NCI-H345 treated with DMSO at 0.1 percent for 48 hours (cell line): ENCODE measurements at regions not wholly inside any gene's neighbourhood (a gene's known extent, or its start where the extent isn't known, plus 50 kb on each side); places are given as distances from the start of the nearest gene placed in this dataset.
"Not testable (repeated sequence)": the region's sequence is repeated elsewhere in the genome, so short reads cannot be mapped to it uniquely, and the experiment has no call there.

Source experiments
- DNase-seq: peaks from one replicate; lab custom pipeline; 2025; ENCODE audit not compliant: unreplicated experiment; lab: John Stamatoyannopoulos, UW

DNA sequence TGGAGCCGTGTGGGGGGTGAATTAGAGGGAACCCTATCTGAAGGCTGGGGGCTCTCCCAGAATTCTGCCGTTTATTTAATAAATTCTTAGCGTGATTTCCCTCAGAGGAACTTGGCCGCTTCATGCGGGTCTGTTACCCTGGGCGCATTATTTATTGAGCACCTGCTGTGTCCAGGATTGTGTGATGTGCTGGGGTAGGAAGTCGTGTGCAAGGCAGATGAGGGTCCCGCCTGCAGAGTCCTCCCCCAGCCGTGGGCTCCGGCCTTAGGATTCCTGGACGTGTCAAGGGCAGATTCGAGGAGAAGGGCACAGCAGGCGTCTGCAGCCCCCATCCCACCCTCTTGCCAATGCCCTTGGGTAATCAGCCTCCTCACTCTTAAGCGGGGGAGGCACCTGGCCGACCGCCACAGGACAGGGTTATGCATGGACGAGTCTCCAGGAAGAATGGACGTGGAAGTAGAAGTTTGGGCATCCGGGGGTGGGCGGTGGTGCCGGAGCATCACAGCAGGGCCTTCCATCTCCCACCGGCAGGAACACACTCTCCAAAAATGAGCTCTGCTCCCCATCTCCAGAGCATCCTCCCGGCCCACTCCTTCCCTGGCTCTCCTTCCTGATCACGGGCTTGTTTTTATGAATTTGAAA lies 233.3 kb upstream of the C1orf174 start:
- DNase-seq = no peak

DNA sequence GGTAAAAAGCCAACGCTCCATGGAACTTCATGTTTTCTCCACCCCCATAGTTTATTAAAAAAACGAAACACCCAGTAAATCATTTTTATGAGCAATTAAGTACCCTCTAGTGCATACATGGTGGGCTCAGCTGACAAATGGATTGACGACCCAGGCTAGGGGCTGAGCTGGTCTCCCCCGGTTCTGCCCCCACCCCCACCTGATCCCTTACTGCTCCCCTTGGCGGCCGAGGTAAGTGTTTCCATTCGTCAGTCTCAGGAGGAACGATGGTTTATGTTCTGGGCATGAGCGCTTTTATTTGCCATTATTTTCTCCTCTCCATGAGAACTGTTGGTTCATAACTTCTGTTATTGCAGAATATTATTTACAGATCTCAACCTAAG lies 233.9 kb upstream of the C1orf174 start:
- DNase-seq = no peak

DNA sequence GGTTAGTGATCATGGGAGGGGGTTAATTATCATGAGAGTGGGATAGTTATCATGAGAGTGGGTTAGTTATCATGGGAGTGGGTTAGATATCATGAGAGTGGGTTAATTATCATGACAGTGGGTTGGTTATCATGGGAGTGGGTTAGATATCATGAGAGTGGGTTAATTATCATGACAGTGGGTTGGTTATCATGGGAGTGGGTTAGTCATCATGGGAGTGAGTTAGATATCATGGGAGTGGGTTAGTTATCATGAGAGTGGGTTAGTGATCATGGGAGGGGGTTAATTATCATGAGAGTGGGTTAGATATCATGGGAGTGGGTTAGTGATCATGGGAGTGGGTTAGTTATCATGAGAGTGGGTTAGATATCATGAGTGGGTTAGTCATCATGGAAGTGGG lies 235.8 kb upstream of the C1orf174 start:
- DNase-seq = not testable (repeated sequence)

DNA sequence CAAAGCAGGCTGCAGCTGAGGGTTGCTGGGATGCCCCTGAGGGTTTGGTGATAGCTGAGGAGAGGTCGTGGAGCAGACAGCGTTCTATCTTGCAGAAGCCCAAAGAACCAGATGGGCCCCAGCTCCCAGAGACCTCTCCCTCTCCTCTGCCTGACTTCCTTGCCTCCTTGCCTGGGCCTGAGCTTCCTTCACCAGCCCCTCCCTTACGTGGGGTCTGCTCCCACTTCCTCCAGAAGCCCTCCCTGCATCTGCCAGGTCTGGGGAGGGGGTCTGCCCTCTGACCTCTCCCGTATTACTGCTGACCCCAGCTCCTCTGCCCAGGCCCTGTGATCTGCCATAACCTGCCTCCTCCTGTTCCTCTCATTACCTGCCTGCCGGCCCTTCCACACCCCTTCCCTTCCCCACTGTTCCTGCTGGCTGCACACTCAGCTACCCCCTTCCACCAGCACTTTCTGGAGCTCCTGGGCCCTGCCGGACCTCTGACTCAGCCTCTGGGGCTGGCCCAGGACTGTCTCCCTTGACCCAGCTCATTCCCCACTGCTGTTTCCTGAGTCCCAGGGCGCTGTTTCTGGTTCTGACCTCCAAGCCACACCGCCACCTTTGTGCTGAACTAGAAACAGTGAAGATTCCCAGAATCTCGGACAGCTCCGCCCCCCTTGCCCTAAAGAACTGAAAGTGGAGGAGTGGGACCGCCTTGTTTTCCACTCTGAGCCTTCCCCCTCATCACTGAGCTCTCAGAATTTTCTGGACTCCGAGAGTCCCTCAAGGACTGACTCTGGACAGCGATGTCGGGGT lies 237.7 kb upstream of the C1orf174 start:
- DNase-seq = no peak

DNA sequence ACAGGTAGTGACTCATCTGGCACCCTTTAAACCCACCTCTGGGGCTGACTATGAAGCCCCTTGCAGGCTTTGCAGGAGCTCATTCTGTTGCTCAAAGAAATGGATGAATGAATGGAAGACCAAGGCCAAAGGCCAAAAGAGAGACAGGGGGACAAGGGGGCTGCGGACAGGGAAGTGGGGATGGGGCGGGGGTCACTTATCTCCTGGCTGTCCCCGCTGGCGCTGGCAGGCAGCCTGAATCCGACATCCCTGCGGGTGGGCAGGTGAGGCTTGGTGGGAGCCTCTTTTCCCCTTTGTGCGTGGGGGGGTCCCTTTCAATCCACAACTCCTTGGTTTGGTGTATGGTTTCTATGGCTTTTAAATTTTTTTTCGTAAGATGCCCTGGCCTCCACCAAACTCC lies 239.6 kb upstream of the C1orf174 start:
- DNase-seq = no peak

DNA sequence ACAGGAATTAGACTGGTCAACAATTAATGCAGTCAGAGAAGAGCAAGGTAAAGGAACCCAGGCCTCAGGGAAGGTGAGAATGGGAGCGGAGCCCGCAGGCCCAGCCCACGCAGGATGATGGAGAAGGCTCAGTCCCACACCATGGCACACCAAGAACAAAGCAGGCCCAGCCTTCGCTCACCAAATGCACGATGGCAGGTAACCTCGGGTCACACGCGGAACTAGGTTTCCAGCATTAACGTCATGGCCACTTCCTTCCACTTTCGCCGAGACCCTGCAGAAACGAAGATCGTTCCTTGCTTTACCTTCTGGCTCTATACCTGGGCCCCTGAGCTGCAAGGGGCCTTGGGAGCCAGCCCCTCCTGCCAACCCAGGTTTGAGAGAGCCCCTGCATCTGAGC lies 240.2 kb upstream of the C1orf174 start:
- no peak for DNase-seq

DNA sequence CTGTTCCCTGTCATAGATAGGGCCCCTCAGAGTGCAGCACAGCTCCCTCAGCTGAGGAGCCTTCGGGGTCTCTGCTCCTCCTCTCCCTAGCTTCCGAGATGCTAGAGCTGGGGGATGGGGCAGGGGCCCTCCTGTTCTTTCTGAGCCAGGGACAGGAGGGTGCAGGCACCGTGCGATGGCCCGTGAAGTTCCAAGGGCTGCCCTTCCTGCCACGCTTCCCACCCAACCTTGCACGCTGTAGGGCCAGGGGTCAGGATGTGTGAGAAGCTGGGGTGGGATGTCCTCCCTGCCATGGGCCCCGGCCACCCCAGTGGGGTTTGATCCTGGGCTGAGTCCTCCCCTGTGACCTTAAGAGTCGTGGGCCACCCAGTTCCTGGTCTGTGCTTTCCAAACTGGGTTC lies 240.7 kb upstream of the C1orf174 start:
- no peak for DNase-seq

DNA sequence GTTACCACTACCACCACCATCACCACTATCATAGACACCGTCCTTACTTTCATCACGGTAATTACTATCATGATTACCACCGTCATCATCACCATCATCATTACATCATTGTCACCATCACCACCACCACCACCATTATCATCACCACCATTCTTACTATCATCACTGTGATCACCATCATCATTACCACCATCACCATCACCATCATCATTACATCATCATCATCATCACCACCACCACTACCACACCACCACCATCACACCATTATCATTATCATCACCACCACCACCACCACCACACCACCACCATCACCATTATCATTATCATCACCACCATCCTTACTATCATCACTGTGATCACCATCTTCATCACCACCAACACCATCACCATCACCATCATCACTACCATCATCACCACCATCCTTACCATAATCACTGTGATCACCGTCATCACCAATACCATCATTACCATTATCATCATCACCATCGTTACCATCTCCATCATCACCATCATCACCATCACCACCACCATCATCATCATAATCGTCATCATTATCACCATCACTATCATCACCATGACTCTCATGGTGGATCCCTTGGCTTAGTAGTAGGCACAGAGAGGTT lies 244.4 kb upstream of the C1orf174 start:
- no peak for DNase-seq

DNA sequence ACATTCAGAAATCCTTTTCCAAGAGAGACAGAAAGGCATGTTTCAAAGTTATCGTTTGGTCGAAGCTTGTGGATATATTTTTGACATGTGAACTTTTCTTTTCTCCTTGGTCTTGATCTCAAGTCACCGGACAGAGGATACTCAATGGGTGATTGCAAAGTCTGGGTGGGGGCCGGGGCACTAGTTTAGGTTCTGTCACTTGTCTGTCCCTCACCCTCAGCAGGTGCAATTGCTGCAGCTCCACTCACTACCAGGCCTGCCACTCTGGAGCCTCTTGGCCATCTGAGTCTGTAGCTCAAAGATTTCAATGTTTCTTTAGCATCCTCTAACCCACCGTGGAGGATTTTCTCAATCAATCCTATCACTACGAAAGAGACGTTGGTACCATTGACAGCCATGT lies 246.0 kb upstream of the C1orf174 start:
- no peak for DNase-seq

DNA sequence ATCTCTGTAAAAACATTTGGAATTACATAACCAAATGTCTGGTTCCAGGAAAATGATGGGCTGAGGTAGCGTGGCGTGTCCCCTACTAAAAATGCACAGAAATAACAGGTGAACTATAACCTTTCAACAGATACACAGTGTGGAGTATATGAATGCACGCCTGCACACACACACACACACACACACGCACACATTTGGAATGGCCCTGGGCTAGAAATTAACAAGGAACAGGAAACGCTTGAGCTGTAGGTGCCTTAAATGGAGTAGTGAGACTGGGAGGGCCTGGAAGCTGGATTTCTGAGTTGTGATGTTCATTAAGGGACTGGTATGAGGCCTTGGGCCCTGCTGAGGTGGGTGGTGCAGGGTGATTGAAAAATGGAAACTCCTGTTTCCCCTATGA lies 246.5 kb upstream of the C1orf174 start:
- DNase-seq = no peak

DNA sequence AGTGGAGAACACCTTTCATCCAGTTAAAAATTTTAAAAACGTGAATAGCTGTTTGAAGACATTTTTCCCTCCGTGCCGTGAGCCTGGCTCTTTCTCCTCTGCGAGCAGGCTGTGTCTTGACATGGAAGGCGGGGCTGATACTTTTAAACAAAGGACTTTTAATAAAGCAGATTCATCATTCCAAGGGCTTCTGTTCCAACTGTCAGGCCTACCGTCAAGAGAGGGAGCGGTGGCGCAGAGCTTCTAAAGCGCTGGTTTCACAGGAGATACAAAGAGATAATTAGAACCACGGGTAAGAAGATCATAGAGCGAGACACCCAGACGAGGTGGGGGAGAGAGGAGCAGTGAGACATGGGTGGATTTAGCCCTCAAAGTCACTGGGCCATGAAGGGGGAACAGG lies 247.4 kb upstream of the C1orf174 start:
- DNase-seq = no peak

DNA sequence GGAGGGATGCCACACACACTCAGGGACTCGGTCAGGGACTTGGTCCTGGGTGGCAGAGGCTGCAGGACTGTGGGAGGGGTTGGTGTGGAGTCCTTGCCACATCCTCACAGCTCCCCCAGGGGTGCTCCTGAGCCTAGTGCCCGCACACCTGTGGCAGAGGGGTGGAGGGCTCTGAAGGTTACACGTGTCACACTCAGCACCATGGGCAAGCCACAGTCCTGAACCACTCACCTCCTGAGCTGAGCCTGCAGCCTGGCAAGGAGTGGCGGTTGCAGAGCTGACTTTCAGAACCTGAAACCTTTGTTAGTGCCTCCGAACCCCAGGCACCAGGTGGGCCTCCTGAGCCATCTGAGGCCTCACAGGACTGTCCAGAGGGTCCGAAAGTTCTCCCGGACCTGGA lies 249.2 kb upstream of the C1orf174 start:
- DNase-seq = no peak

DNA sequence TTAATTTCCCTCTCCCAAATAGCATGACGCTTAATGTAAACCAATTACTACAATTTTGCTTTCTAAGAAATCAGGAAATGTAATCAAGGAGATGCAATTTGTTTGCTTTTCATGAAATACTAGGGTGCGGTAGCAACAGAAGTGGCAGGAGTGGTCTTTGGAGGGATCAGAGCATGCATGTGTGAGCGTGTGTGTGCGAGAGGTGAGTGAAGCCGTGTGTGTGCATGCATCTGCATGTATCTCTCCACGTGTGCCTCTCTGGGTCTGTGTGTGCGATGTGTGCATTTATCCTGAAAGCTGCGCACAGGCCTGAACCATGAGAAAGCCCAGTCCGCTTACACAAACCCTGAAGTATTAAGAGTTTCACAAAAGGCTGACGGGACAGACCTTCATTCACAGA lies 249.8 kb upstream of the C1orf174 start:
- no peak for DNase-seq

DNA sequence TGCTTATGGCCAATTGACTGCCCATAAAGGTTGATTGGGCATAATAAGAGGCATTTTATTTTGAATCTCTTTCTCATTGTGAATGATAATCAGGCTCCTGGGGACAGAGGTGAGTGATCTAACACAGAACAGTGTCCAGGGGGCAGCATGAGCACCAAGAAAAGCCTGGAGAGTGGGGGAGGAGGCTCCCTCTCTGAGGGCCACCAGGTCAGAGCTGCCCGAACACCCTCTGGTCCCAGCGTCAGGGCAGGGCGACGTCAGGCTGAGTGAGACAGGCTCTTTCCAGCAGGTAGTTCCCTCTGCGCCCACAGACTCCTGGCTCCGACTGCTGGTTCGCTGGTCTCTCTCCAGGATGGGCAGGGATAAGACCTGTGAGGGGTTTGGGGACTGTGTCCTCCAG lies 250.2 kb upstream of the C1orf174 start:
- no peak for DNase-seq

DNA sequence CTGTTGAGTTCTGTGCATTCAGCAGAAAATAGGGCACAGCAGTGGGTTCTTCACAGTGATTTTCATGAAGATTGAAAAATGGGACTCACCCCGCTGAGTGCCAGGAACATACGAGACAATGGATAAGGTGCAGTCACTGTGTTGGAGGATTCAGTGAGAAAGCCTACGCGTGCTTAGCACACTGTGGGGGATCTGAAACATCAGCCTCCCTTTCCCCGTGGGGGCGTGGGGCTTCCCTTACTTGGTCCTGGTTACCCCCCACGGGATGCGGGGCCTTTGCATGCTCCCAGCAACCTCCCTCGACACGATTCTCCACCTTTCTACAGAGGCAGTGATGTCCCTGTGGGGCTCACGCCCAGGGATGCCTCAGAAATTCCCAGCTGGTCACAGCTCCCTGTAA lies 252.2 kb upstream of the C1orf174 start:
- no peak for DNase-seq

DNA sequence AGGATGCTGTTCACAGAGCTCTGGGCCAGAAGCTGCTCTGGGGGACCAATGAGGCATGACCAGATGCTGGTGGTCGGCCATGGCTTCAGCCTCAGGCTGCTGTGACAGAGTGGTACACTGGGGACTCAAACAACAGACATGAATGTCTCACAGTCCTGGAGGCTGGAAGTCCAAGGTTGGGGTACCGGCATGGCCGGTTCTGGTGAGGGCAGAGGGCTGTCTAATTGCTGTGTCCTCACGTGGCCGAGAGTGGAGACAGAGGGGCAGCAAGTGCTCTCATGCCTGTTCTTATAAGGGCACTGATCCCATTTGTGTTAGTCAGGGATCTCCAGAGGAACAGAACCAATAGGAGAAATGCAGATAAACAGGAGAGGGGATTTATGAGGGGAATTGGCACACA lies 253.5 kb upstream of the C1orf174 start:
- no peak for DNase-seq

DNA sequence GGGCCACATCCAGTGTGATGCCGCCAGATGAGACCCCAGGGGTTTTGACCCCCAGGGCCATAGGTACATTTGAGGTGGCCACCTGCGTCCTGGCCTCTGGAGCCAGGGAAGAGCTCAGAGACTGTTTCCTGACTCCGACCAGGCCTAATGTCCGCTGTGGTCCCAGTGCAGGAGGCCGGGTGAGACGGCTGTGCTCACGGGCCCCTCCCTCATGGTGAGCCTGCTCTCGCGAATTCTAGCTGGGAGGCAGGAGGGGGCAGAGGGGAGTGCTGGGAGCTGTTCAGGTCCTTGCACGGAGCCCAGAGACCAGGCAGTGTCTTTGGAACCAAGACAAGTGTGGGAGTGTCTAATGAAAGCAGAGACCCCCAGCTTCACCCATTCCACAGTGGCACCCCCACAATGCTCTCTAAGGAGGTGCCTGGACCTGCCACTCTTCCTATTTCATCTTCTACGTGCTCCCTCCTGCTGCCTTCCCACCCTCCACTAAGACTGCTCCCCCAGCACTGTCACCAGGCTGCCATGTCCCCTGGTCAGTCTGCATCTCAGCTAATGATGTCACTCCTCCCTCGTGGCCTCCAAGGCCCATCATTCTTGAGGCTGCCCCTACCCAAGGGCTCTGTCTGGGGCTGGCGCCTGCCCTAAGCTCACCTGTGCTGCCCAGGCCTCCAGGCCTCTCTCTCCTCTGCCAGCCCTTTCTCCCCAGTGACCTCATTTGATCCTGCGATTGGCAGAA lies 256.3 kb upstream of the C1orf174 start:
- no peak for DNase-seq

DNA sequence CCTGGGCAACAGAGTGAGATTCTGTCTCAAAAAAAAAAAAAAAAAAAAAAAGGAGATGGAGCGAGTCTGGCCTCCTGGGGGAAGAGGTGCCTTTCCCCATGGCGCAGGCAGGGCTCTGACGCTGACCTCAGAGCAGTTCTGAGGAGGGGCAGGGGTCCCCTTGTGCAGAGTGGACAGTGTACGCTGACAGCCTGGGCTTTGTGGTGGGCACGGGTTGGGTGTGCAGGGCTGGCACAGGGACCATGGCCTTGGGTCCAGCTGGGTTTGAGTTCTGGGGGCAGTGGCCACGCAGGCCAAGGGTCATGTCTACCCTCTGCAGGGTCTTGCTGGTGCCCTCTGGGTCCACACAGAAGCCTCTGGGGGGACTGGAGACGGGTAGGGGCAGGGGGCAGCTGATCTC lies 260.1 kb upstream of the C1orf174 start:
- no peak for DNase-seq

DNA sequence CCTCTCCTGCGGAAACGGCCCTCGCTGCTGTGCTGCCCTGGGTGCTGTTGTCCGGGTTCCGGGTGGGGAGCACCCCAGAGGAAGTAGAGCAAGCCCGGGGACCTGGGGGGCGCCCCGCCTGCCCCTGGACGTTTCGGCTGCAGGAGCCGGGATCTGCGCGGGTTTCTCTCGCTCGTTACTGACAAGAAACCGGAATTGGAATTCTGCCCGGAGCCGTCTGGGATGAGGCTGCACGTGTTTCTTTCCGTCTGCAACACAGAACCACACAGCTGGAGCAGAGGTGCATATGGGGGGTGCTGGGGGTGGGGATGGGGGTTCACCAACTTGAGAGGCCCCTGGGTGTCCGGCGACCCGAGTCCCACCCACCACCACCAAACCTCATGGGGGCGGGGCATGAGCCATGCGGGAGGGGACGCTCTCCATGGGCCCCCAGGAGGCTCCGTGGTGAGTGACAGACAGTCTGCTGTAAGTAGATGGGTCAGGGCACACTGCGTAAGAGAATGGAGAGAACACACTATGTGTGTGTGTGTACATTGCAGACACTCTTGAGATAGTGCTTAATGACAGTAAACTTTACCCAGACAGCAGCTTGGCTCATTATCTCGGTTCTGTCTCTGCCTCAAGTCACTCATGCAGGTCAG lies 261.4 kb upstream of the C1orf174 start:
- DNase-seq = no peak

DNA sequence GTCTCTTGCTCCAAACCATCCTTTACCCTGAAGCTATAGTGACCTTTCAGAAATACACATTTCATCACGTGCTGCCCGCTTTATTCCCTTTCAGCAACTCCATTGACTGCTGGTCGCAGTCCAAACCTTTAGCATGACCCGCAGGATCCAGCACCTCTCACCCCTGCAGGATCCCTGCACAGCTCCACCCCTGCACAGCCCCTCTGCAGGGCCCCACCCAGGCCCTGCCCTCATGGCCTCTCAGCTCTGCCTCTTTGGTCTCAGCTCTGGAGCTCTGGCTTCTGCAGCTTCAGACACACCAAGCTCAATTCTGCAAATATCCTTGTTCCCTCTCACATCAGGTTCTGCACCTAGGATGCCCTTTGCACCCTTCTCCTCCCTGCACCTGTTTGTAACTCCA lies 264.9 kb upstream of the C1orf174 start:
- no peak for DNase-seq

DNA sequence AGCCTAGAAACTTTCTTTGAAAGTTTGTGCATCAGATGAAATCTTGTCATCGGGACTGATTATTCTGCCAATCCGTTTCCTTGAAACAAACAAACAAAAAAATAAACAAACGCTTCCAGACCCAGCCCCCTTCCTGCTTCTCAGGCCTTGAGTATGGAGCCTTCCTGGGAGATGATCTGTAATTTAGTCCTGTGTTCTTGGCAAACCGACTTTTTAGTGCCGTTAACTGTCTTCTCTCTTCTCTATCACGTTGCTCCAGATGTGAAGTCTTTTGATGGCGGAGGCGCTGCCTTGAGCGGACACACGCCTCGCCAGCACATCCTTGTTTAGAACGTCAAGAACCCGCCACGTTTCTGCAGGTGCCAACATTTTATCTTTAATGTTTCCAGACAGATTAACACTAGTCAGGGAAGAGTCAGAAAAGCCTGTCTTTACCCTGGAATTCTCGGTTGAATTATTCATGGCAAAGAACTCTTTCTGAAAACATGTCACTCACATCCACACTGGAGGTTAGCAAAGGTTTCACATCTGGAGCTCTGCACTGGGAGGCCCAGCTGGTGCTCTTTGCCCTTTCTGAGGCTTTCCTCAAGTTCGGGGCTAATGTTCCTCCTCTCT lies 265.7 kb upstream of the C1orf174 start:
- DNase-seq = no peak
